ENCODE measurements at regions not wholly inside any gene's neighbourhood (a gene's known extent, or its start where the extent isn't known, plus 50 kb on each side); places are given as distances from the start of the nearest gene placed in this dataset.

DNA sequence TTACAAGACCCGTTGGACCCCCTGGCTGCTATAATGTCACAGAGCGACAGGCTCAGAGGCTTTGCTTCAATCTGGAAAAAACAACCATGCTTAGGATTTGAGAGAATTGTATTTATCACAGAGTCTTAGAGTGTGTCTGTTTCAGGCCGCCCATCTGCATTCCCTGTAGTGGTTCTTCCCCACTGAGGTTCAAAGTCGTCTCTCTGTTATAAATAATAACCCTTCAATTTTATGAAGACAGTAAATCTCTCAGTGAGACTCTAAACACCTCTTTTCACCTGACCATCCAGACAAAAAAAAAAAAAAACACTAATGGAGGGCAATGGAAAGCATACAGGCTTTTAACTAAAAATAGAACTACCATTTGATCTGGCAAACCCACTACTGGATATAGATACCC is 565.4 kb upstream of the AUTS2 start:
- no peak for TF ChIP-seq POLR2A (IDR thresholded peaks at IDR 0.05)
- TF ChIP-seq CTCF (IDR thresholded peaks at IDR 0.05) = no peak
- no peaks in the 10 kb centered on the region for H3K9me3 ChIP-seq
- no peaks in the 10 kb centered on the region for H3K36me3 ChIP-seq
- no peaks in the 10 kb centered on the region for H3K27me3 ChIP-seq
- no peak overlapping the region for H3K4me3 ChIP-seq (replicated peaks in 1 of 3)
- H3K4me1 ChIP-seq = no peaks in the 10 kb centered on the region
- no peak for DNase-seq
- H3K27ac ChIP-seq = no peak overlapping the region
- 82 to 88% methylated on average over 4 of the region's 4 CpGs for WGBS, 2 donors
- intact Hi-C loops (cut with DNase I) = no loop called here

- TF ChIP-seq POLR2A (IDR thresholded peaks at IDR 0.05) (no peak), CTCF (IDR thresholded peaks at IDR 0.05) (no peak)
- Histone ChIP-seq H3K36me3 (no peaks in the 10 kb centered on the region), H3K4me3 (replicated peaks in 1 of 3) (no peak overlapping the region), H3K27ac (no peak overlapping the region), H3K27me3 (no peaks in the 10 kb centered on the region), H3K9me3 (no peaks in the 10 kb centered on the region), H3K4me1 (no peaks in the 10 kb centered on the region)
- intact Hi-C loops (cut with DNase I) = no loop called here
- 87 to 88% methylated on average over 7 of the region's 7 CpGs for WGBS, 2 donors
- DNase-seq = no peak
Measured at GRCh38 chr7:69035826-69036225, 562.4 kb upstream of the AUTS2 start.

GRCh38 chr7:69036301-69036700 is 562.0 kb upstream of the AUTS2 start:
- H3K27me3 ChIP-seq = no peaks in the 10 kb centered on the region
- no peaks in the 10 kb centered on the region for H3K9me3 ChIP-seq
- TF ChIP-seq POLR2A (IDR thresholded peaks at IDR 0.05) (no peak), CTCF (IDR thresholded peaks at IDR 0.05) (no peak)
- no peak overlapping the region for H3K4me3 ChIP-seq (replicated peaks in 1 of 3)
- WGBS, 2 donors = 90 to 92% methylated on average over 7 of the region's 7 CpGs
- no peaks in the 10 kb centered on the region for H3K4me1 ChIP-seq
- intact Hi-C loops (cut with DNase I) = no loop called here
- H3K27ac ChIP-seq = no peak overlapping the region
- no peak for DNase-seq
- no peaks in the 10 kb centered on the region for H3K36me3 ChIP-seq

DNA sequence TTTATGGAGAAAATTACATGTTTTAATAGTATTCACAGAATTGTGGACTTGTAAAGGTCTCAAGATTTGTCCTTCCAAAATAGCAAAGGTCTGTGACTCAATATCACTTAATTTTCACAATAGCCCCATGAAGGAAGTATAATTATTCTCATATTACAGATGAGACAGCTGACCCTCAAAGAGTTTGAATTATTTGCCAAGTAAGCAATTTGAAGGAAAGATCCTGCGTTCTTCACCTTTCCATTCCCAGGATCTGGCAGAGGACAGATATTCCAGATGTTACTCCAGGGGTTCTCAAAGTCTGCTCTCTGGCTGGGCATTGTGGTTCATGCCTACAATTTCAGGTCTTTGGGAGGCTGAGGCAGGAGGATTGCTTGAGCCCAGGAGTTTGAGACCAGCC is 559.4 kb upstream of the AUTS2 start:
- Histone ChIP-seq H3K36me3 (no peaks in the 10 kb centered on the region), H3K4me3 (replicated peaks in 1 of 3) (no peak overlapping the region), H3K27me3 (no peaks in the 10 kb centered on the region), H3K27ac (no peak overlapping the region), H3K9me3 (no peaks in the 10 kb centered on the region), H3K4me1 (no peaks in the 10 kb centered on the region)
- no peak for DNase-seq
- TF ChIP-seq CTCF (IDR thresholded peaks at IDR 0.05) = no peak
- intact Hi-C loops (cut with DNase I) = no loop called here
- WGBS, 2 donors = 90 to 97% methylated on average over 1 of the region's 1 CpG

DNA sequence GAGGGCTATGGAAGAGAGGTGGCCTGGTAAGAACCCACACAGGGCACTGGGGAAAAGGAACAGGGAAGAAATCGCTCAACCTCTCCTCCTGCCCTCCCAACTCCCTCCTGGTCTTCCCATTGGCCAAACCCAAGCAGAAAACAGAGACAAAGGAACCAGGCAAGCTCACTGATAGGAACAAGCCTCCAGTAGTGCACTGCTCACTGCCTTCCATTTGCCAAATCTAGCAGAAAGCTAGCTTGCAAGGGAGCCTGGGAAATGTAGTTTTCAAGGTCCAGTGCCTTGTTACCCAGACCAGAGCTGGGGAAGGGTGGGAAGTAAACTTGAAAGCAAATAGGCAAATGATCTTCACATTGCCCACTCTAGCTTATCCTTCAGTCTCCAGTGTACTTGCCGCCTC is 556.1 kb upstream of the AUTS2 start:
- no peak for TF ChIP-seq CTCF (IDR thresholded peaks at IDR 0.05)
- TF ChIP-seq POLR2A (IDR thresholded peaks at IDR 0.05) = no peak
- DNase-seq = no peak
- intact Hi-C loops (cut with DNase I) = no loop called here
- no peaks in the 10 kb centered on the region for H3K36me3 ChIP-seq
- 87 to 91% methylated on average over 2 of the region's 2 CpGs for WGBS, 2 donors
- H3K4me1 ChIP-seq = no peaks in the 10 kb centered on the region
- H3K9me3 ChIP-seq = no peaks in the 10 kb centered on the region
- H3K27ac ChIP-seq = no peak overlapping the region
- H3K27me3 ChIP-seq = no peaks in the 10 kb centered on the region
- no peak overlapping the region for H3K4me3 ChIP-seq (replicated peaks in 1 of 3)
